H9 (cell line): ENCODE measurements at regions not wholly inside any gene's neighbourhood (a gene's known extent, or its start where the extent isn't known, plus 50 kb on each side); places are given as distances from the start of the nearest gene placed in this dataset.

Experiments used
- DNase-seq: peaks from one replicate; pipeline ENCODE4 v3.0.0-alpha.2; 2017
- H2AFZ ChIP-seq: one replicate; pipeline ENCODE4 v1.6.1; 2013; ENCODE audit warnings: mild to moderate bottlenecking, low read length, control low read depth, moderate library complexity
- H2AK5ac ChIP-seq: 2 replicates; pipeline ENCODE4 v1.6.1; 2013; ENCODE audit warnings: low read length, control low read depth, mixed read lengths; ENCODE audit not compliant: insufficient read length
- H2BK120ac ChIP-seq: one replicate; pipeline ENCODE4 v1.6.1; 2013; ENCODE audit warnings: low read depth, mild to moderate bottlenecking, low read length, control low read depth, inconsistent platforms; ENCODE audit not compliant: poor library complexity, severe bottlenecking
- H2BK12ac ChIP-seq: 2 replicates; pipeline ENCODE4 v1.6.1; 2013; ENCODE audit warnings: low read length, control low read depth, mixed read lengths, low read depth; ENCODE audit not compliant: insufficient read length
- H2BK15ac ChIP-seq: 2 replicates; pipeline ENCODE4 v1.6.1; 2013; ENCODE audit warnings: low read depth, low read length, control low read depth
- H2BK20ac ChIP-seq: one replicate; pipeline ENCODE4 v1.6.1; 2013; ENCODE audit warnings: low read depth, mild to moderate bottlenecking, low read length, control low read depth, inconsistent platforms; ENCODE audit not compliant: poor library complexity, severe bottlenecking
- H2BK5ac ChIP-seq: 2 replicates; pipeline ENCODE4 v1.6.1; 2013; ENCODE audit warnings: low read length, control low read depth, mixed read lengths; ENCODE audit not compliant: insufficient read length
- H3K14ac ChIP-seq: 2 replicates; pipeline ENCODE4 v1.6.1; 2013; ENCODE audit warnings: low read length, control low read depth; ENCODE audit not compliant: insufficient read depth
- H3K18ac ChIP-seq: 2 replicates; pipeline ENCODE4 v1.6.1; 2013; ENCODE audit warnings: low read depth, mild to moderate bottlenecking, mixed read lengths, low read length, control low read depth; ENCODE audit not compliant: insufficient read length
- H3K23ac ChIP-seq: 2 replicates; pipeline ENCODE4 v1.6.1; 2013; ENCODE audit warnings: low read length, control low read depth, mixed read lengths, low read depth; ENCODE audit not compliant: insufficient read length
- H3K23me2 ChIP-seq: 2 replicates; pipeline ENCODE4 v1.6.1; 2013; ENCODE audit warnings: low read depth, mild to moderate bottlenecking, mixed read lengths, low read length, control low read depth; ENCODE audit not compliant: insufficient read length, poor library complexity, severe bottlenecking
- H3K27ac ChIP-seq: 2 replicates; pipeline ENCODE4 v1.5.1; 2013; ENCODE audit warnings: low read length, control low read depth, mixed read lengths, low read depth; ENCODE audit not compliant: insufficient read length
- H3K27me3 ChIP-seq: 2 replicates; pipeline ENCODE4 v1.6.1; 2013; ENCODE audit warnings: low read length, control low read depth, inconsistent platforms; ENCODE audit not compliant: insufficient read depth
- H3K4ac ChIP-seq: 2 replicates; pipeline ENCODE4 v1.6.1; 2013; ENCODE audit warnings: low read depth, mild to moderate bottlenecking, control low read depth, inconsistent platforms, low read length, moderate library complexity
- H3K4me1 ChIP-seq: 2 replicates; pipeline ENCODE4 v1.6.1; 2013; ENCODE audit warnings: low read length, control low read depth, inconsistent platforms; ENCODE audit not compliant: insufficient read depth
- H3K4me2 ChIP-seq: 2 replicates; pipeline ENCODE4 v1.6.1; 2013; ENCODE audit warnings: low read length, control low read depth, mixed read lengths; ENCODE audit not compliant: insufficient read length, insufficient read depth
- H3K56ac ChIP-seq: 2 replicates; pipeline ENCODE4 v1.6.1; 2013; ENCODE audit warnings: low read depth, mild to moderate bottlenecking, mixed read lengths, low read length, control low read depth; ENCODE audit not compliant: insufficient read length
- H3K79me1 ChIP-seq: 2 replicates; pipeline ENCODE4 v1.6.1; 2013; ENCODE audit warnings: low read depth, mild to moderate bottlenecking, moderate library complexity, low read length, control low read depth, inconsistent platforms; ENCODE audit not compliant: insufficient read depth, poor library complexity, severe bottlenecking
- H3K79me2 ChIP-seq: 2 replicates; pipeline ENCODE4 v1.6.1; 2013; ENCODE audit warnings: low read length, control low read depth, inconsistent platforms; ENCODE audit not compliant: insufficient read depth
- H3K9ac ChIP-seq: 2 replicates; pipeline ENCODE4 v1.6.1; 2013; ENCODE audit warnings: low read length, control low read depth, mixed read lengths; ENCODE audit not compliant: insufficient read length; ENCODE audit errors: extremely low read depth
- H3K9me3 ChIP-seq: one replicate; pipeline ENCODE4 v1.6.1; 2013; ENCODE audit warnings: low read depth, low read length, inconsistent platforms; ENCODE audit not compliant: control insufficient read depth
- H3T11ph ChIP-seq: one replicate; pipeline ENCODE4 v1.6.1; 2013; ENCODE audit warnings: mild to moderate bottlenecking, low read length, control low read depth, inconsistent platforms
- H4K20me1 ChIP-seq: one replicate; pipeline ENCODE4 v1.6.1; 2013; ENCODE audit not compliant: control insufficient read depth, insufficient read length, insufficient read depth
- H4K5ac ChIP-seq: 2 replicates; pipeline ENCODE4 v1.6.1; 2013; ENCODE audit warnings: low read depth, mild to moderate bottlenecking, mixed read lengths, low read length, control low read depth; ENCODE audit not compliant: insufficient read length
- H4K8ac ChIP-seq: replicated peaks from 2 replicates; pipeline ENCODE4 v1.6.1; 2013; ENCODE audit warnings: low read length, control low read depth, mixed read lengths, low read depth; ENCODE audit not compliant: insufficient read length
- H4K91ac ChIP-seq: 2 replicates; pipeline ENCODE4 v1.6.1; 2013; ENCODE audit warnings: low read depth, mild to moderate bottlenecking, moderate library complexity, mixed read lengths, low read length, control low read depth; ENCODE audit not compliant: insufficient read length
- H3K27ac Mint-ChIP-seq, 3 experiments: 2 replicates in 2 of 3; 3 replicates in 1 of 3; pipeline ENCODE4 v1.8.0; 2020 to 2021; ENCODE audit warnings: mixed read lengths in 3 of 3, mild to moderate bottlenecking in 1 of 3, moderate library complexity in 1 of 3
- H3K27me3 Mint-ChIP-seq: 2 replicates; pipeline ENCODE4 v1.8.0; 2021; ENCODE audit warnings: low read depth, mild to moderate bottlenecking, moderate library complexity, mixed read lengths
- H3K36me3 Mint-ChIP-seq, 3 experiments: 2 replicates in 2 of 3; 3 replicates in 1 of 3; pipeline ENCODE4 v1.8.0; 2020 to 2021; ENCODE audit warnings: low read depth in 3 of 3, mixed read lengths in 3 of 3; ENCODE audit not compliant: insufficient read depth in 1 of 3
- H3K4me1 Mint-ChIP-seq, 2 experiments: 2 replicates each; pipeline ENCODE4 v1.8.0; 2020; ENCODE audit warnings: mixed read lengths in 2 of 2
- H3K4me3 Mint-ChIP-seq, 2 experiments: 2 replicates in 1 of 2; 3 replicates in 1 of 2; pipeline ENCODE4 v1.8.0; 2020 to 2021; ENCODE audit warnings: mild to moderate bottlenecking in 2 of 2, mixed read lengths in 2 of 2, moderate library complexity in 1 of 2
- H3K9me3 Mint-ChIP-seq, 2 experiments: 2 replicates in 1 of 2; 3 replicates in 1 of 2; pipeline ENCODE4 v1.8.0; 2020; ENCODE audit warnings: mild to moderate bottlenecking in 2 of 2, mixed read lengths in 2 of 2, moderate library complexity in 1 of 2
- TF ChIP-seq, protein P1 (sequence below): fragments of 200-600 bp; sonication (generic); conservative IDR thresholded peaks from 3 replicates; pipeline ENCODE4 v1.8.0; 2021; ENCODE audit warnings: antibody characterized with exemption, mild to moderate bottlenecking

DNA sequence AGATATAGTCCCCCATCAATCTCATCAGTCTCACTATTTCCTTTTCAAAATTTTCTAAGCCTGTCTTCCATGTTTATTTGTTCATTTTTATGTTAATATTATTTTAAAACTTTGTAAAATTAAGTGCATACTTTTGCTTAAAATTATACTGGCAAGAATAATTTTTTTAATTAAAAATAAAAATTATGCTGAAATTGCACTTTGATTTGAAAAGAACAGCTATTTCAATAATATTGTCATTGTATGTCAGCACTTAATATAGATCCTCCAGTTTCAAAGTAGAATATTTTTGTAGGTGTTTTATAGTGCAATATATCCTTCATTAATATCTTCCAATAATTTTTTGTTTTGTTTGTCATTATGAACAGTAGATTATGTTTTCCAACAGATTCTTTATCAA is 99.0 kb upstream of the MAGI2 start:
- H3K14ac ChIP-seq, result no peak overlapping the region
- no peaks in the 10 kb centered on the region for H3K36me3 Mint-ChIP-seq
- no peaks in the 10 kb centered on the region for H3K27me3 Mint-ChIP-seq
- H3K27ac Mint-ChIP-seq, result no peak overlapping the region
- no peak overlapping the region for H3K23ac ChIP-seq
- no peaks in the 10 kb centered on the region for H3K9me3 ChIP-seq
- H2AK5ac ChIP-seq, result no peak overlapping the region
- no peak overlapping the region for H3K56ac ChIP-seq
- no peaks in the 10 kb centered on the region for H3K4me1 ChIP-seq
- H3K27ac ChIP-seq, result no peak overlapping the region
- H4K91ac ChIP-seq, result no peak overlapping the region
- no peaks in the 10 kb centered on the region for H3K79me2 ChIP-seq
- no peaks in the 10 kb centered on the region for H3K4me1 Mint-ChIP-seq
- H2BK15ac ChIP-seq, result no peak overlapping the region
- no peak overlapping the region for H2AFZ ChIP-seq
- no peaks in the 10 kb centered on the region for H3K79me1 ChIP-seq
- no peaks in the 10 kb centered on the region; a peak in 1 of 5 replicates for H3K9me3 Mint-ChIP-seq
- H3K18ac ChIP-seq, result no peak overlapping the region
- H3K27me3 ChIP-seq, result no peaks in the 10 kb centered on the region
- no peak overlapping the region for H2BK120ac ChIP-seq
- no peak overlapping the region for H3K9ac ChIP-seq
- no peak overlapping the region for H4K8ac ChIP-seq
- no peak overlapping the region for H3K4me3 Mint-ChIP-seq
- no peak overlapping the region for H4K5ac ChIP-seq
- DNase-seq, result no peak
- H3K4ac ChIP-seq, result no peak overlapping the region
- H4K20me1 ChIP-seq, result no peaks in the 10 kb centered on the region
- no peak overlapping the region for H3T11ph ChIP-seq
- H2BK12ac ChIP-seq, result no peak overlapping the region
- TF ChIP-seq, protein P1, sequence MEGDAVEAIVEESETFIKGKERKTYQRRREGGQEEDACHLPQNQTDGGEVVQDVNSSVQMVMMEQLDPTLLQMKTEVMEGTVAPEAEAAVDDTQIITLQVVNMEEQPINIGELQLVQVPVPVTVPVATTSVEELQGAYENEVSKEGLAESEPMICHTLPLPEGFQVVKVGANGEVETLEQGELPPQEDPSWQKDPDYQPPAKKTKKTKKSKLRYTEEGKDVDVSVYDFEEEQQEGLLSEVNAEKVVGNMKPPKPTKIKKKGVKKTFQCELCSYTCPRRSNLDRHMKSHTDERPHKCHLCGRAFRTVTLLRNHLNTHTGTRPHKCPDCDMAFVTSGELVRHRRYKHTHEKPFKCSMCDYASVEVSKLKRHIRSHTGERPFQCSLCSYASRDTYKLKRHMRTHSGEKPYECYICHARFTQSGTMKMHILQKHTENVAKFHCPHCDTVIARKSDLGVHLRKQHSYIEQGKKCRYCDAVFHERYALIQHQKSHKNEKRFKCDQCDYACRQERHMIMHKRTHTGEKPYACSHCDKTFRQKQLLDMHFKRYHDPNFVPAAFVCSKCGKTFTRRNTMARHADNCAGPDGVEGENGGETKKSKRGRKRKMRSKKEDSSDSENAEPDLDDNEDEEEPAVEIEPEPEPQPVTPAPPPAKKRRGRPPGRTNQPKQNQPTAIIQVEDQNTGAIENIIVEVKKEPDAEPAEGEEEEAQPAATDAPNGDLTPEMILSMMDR, result no peak
- no peak overlapping the region for H2BK5ac ChIP-seq
- H3K23me2 ChIP-seq, result no peaks in the 10 kb centered on the region
- H3K4me2 ChIP-seq, result no peak overlapping the region
- no peak overlapping the region for H2BK20ac ChIP-seq
